ENCODE measurements at regions not wholly inside any gene's neighbourhood (a gene's known extent, or its start where the extent isn't known, plus 50 kb on each side); places are given as distances from the start of the nearest gene placed in this dataset.
"Not testable (repeated sequence)": the region's sequence is repeated elsewhere in the genome, so short reads cannot be mapped to it uniquely, and the experiment has no call there.

DNA sequence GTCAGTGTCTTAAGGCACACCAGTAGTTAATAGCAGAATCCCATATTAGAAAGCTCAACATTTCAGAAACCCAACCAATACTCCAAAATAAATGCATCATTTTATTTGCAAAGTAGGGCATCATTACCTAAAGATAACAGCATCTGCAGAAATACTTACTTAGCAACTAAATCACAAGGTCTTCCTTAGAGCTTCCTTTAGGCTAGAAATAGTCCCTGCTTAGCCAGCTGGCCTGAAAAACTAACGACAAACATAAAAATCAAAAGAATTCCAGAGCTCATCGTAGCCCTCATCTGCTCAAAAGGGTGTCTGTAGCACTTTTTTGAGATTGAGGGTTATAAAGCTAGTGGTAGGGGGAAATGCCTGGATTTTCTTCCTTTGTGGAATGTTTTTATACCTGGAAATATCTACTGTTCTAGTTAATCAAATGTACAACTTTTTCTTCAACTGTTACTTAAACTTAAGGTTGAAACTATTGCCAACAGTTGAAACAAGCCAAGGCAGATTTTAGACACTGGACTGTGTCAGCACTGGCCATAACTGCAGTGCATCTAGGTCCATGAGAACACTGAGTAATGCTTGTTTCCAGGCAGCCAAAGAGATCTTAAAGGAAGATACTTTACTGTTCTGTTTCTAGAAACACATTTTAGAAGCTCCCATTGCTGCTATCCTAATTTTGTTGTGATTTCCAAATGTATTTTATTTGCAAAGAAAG, 129.4 kb upstream of the RASA1 start:
- DNase-seq (ENCODE audit: low spot score) = no peak

DNA sequence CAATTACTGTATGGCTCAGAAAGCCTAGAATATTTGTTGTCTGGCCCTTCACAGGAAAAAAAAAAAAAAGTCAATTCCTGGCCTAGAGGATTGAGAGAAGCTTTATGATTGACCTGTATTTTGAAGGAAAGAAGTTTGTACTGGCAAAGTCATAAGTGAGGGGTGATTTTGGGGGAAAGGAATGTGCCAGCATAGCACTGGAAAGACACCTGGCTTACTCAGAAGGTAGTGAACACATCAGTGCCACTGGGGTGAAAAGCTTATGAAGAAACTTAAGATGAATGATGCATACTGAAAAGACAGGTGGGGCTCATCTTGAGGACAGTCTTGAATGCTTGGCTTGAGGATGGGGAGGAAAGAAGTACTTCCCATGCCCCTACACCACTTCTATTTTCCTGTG, 127.9 kb upstream of the RASA1 start:
- DNase-seq (ENCODE audit: low spot score) = no peak

DNA sequence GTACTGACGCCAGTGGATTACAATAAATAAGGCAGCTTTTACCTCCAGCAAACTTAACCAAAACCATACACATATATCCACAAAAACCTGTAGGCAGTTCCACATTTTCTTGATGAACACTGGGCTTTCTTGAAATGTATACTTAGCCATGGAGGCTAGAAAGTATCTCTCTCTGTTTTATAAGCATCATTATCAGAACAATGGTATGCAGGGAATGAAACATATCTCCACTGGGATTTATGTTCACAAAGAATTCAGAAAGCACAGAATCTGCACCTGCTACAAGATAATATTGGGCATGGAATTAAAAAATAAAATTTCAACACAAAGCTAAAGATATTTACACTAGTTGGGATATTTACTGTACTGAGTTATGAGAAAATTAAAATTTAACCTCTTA, 126.1 kb upstream of the RASA1 start:
- DNase-seq (ENCODE audit: low spot score) = no peak

DNA sequence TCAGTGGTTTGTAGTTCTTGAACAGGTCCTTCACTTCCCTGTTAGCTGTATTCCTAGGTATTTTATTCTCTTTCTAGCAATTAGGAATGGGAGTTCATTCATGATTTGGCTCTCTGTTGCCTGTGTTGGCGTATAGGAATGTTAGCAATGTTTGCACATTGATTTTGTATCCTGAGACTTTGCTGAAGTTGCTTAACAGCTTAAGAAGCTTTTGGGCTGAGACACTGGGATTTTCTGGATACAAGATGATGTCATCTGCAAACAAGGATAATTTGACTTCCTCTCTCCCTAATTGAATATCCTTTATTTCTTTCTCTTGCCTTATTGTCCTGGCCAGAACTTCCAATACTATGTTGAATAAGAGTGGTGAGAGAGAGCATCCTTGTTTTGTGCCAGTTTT, 121.8 kb upstream of the RASA1 start:
- not testable (repeated sequence) for DNase-seq (ENCODE audit: low spot score)

DNA sequence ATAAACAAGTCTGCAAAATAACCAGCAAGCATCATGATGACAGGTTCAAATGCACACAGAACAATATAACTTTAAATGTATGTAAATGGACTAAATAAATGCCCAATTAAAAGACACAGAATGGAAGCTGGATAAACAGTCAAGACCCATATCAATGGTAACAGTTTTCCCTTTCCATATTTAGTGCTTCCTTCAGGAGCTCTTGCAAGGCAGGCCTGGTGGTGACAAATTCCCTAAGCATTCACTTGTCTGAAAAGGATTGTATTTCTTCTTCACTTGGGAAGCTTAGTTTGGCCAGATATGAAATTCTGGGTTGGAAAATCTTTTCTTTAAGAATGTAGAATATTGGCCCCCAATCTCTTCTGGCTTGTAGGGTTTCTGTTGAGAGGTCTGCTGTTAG, 120.2 kb upstream of the RASA1 start:
- no peak for DNase-seq (ENCODE audit: low spot score)

DNA sequence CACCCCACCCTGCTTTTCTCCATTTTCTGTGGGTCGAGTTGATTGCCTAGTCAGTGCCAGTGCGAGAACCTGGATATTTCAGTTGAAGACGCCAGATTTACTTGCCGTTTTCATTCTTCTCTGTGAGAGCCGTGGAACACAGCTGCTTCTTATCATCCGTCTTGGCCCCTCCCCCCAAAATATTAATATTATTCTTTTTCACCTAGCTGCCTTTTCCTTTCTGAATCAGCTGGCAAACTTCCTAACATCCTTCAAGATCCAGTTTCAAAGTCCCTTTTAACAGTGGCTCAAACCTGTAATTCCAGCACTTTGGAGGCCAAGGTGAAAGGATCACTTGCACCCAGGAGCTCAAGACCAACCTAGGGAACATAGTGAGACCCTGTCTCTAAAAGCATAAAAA, 117.1 kb upstream of the RASA1 start:
- DNase-seq (ENCODE audit: low spot score) = no peak

DNA sequence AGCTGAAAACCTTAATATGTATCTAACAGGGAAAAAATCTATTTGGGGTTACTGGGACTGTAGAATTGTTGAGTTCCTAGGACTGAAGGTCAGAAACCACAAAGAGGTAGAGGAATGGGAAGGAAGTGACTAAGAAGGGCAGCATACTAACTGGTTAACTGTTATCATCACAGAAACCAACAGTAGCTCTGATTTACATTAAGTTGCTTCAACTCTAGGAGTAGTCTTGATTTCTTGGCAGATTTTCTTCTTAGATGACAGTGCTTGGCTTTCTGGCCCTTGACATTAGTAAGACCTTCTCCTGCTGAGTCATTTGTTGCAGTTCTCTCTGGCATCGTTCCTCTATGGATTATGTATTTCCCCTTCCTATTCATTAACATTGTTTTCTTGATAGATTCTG, 116.1 kb upstream of the RASA1 start:
- DNase-seq (ENCODE audit: low spot score) = no peak

DNA sequence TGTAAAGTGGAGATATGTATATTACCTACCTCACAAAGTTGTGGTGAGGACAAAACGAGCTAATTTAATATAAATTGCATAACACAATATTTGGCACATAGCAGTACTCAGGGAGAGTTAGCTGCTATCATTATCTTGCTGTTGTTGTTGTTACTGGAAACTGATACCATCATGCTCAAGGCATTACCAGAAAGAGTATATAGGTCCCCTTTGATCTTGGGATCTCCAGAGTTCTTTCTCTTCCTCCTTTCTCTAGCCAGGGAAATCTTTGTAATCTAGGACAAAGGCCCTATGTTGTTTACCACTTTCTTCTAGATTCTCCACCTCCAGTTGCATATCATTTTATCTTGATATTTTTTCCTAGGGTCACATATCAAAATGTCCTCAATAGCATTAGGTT, 114.8 kb upstream of the RASA1 start:
- no peak for DNase-seq (ENCODE audit: low spot score)

DNA sequence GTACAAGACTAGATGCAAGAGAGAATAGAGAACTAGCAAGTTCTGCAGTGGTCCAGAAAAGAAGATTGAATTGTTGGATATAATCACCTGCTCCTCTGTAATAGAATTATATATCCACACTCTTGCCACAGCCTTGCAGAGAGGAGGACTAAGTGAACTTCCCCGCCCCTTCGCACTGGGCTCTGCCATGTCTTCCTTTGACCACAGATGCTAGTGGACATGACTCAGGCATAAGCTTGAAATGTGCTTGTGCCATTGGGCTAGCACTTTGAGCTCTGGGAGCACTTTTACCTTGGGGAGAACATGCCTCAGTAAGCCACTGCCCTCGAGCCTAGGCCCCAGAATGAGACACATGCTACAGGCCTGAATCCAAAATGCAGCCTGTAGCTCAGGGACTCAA, 113.5 kb upstream of the RASA1 start:
- DNase-seq (ENCODE audit: low spot score) = no peak

DNA sequence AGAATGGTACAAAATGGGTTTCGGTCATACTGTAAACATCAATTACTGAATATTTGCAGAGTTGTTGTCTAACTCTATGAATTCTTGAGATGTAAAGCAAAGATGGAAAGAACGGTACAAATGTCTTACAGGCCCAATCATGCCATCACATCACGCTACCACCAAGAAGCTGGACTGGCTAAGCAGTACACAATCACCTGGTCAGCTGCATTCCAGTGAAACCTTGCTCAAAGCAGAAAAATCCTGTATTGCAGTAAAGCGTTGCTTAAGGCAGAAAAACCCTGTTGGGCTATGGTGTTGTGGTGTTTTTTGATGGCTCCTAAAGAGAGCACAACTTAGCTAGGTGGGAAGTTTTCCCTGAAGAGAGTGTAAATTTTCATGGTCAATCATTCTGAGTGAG, 112.6 kb upstream of the RASA1 start:
- no peak for DNase-seq (ENCODE audit: low spot score)

DNA sequence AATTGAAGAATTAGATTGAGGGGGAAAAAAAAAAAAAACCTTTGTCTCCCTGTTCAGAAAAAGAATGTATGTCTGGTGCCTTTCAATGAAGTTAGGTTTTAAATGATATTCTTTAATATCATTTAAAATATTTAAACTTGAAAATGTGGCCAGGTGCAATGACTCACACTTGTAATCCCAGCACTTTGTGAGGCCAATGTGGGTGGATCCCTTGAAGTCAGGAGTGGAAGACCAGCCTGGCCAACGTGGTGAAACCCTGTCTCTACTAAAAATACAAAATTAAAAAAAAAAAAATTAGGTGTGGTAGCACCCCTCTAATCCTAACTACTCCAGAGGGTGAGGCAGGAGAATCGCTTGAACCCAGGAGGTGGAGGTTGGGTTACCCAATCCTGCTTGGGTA, 111.1 kb upstream of the RASA1 start:
- DNase-seq (ENCODE audit: low spot score) = no peak

DNA sequence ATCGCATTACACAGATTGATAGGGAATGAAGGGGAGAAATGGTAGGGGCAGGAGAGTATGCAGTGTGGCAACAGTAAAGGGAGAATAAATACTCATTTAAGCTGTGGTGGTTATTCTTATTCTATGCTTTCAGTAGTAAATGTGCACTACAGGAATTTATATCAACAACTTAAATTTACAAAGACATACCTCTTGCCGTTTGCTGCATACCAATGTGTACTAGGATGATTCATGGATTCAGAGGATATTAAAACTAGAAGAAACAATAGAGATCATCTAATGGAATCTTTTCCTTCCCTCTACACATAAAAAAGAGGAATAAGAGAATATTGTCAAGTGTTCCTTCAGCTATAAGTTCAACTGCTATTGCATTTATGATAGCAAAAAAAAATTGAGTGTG, 103.3 kb upstream of the RASA1 start:
- no peak for DNase-seq (ENCODE audit: low spot score)

DNA sequence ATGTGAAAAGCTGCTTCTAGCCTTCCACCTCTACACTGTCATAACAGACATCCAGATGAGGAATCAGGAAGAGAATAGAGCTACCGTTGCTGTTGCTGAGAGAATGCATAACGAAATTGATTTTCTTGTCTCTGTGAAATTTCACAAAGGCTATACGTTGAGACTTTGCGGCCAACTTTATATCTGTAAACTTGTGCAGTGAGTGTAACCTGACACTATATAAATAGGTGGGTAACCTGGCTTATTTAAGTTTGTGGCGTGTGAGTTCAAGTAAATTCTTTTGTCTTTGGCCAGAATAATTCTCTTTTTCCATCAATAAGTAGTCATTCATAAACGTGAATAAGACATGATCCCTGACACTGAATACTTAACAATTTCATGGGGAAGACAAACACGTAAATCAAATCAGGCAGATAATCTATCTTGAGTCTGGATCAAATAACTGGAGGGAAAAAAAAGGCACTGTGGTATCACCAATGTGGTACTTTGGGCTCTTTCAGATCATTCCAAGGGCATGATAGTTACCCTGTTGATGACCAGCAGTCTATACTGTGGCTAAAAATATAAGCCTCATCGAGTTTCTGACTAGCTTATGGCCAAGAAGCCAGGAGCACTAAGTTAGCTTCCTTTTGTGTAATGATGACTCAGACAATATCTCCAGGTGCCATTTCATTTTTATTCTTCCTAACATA, 98.2 kb upstream of the RASA1 start:
- DNase-seq (ENCODE audit: low spot score) = no peak

DNA sequence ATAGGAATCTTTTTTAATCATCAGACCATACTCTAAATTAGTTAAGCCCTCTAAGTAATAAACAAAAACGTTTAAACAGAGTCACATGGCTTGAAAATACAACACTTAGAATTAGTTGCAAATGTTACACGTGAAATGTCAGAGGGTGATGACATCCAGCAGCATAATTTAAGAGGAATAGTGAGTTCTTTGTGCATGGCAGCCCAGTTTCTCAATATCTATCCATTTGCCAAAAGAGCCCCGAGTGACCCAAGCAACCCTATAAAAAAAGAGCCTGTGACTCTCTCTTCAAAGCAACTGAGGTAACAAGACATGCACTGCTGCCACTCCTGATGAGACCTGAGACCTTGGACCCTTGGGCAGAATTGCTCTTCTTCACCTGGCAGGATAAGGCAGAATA, 96.9 kb upstream of the RASA1 start:
- no peak for DNase-seq (ENCODE audit: low spot score)

DNA sequence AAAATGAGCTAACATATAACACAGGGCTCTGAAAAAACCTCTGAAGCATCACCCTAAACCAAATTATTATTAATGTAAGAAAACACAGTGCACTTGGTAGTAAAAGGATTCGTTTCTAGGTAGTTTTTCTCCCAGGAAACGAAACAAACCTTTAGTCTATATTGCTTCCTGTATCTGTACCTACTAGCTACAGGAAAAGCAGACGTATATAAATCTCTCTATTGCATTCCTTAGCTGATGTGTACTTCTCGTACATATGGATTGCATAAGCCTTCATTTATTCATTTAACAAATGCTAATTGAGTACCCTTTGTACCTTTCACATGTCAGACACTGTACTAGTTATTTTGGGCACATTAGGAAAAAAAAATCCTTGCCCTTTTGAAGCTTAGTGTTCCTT, 85.0 kb upstream of the RASA1 start:
- DNase-seq (ENCODE audit: low spot score) = no peak

DNA sequence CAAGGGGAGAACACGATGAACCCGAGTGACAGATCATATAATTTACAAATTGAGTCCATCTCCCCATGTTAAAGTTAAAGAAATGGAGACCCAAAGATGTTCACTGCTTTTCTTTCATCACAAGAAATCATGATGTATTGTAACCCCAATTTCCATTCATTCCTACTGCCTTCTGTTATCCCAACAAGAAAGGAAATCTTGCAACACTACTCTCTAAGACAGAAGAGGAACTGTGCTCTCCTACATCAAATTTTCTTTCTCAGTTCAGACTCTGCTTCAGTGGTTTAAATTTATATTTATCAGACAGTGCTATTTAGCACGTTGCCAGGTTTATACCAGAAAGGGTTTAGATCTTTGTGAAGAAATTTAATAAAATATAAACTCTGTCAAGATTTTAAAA, 83.8 kb upstream of the RASA1 start:
- DNase-seq (ENCODE audit: low spot score) = no peak

DNA sequence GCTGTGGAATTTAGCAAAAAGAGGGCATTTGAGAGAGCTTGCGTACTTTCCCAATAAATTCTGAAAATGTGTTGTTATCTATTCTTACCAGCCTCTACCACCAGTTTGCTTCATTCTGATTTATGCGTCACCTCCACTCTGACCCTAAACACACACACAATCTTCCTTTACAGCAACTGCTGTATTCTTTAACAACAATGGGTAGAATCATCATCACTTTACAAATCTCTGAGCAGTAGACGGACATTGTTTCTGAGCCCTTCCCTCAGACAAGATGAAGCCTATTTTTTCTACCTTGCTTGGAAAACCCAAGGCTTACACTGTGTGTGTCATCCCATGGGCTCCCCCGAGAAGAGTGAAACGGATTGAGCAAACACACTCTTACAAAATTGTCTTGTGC, 83.1 kb upstream of the RASA1 start:
- DNase-seq (ENCODE audit: low spot score) = no peak

DNA sequence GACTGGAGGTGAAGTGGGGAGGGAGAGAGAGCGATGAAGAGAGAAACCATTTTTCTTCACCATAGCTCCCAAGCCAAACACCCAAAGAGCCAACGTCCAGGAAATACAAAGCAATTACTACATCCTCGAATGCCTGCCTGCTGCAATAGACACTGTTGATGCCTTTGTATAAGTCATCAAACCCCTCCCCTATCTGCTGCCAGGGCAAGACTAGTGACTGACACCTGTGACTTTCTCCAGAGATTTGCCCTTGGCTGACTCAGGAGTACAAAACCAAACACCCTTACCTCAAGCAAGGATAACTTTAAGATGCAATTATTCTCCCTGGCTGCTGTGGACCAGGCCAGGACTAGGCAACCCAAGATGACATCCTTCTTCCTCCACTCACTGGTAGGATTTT, 81.8 kb upstream of the RASA1 start:
- no peak for DNase-seq (ENCODE audit: low spot score)

DNA sequence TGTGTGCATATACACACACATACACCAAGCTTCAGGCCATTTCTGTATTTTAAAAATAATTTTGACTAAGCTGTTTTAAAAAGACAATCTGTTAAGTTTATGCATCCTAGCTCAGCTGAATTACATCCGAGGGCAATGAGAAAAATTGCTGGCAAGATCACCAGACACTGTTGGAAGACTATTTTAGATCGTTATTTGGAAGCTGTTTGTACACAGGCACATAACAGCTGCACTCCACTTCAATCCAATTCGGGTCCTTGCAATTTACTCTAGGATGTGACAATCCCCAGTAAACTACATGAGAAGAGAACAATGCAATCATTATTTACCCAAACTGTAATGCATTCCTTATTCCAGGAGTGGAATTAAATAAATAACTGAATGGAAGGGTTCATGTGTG, 79.3 kb upstream of the RASA1 start:
- DNase-seq (ENCODE audit: low spot score) = peak; percentile 36

DNA sequence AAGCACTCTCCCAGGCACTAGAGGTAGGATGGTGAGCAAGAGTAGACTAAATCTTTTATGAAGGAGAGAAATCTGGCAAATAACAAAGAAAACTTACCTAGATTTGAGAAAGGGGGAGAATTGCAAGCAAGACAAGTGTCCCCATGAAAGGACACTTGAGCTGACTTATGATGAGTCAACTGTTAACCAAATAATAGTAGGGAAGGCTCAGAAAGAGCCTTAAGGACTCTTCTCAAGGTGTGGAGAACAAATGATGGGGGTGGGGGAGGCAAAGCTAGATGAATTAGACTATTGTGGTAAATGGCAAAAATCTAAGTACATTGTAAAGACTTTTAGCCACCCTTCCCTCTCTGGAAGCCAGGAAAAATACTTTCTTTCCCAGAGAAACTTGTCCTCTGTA, 77.6 kb upstream of the RASA1 start:
- no peak for DNase-seq (ENCODE audit: low spot score)

DNA sequence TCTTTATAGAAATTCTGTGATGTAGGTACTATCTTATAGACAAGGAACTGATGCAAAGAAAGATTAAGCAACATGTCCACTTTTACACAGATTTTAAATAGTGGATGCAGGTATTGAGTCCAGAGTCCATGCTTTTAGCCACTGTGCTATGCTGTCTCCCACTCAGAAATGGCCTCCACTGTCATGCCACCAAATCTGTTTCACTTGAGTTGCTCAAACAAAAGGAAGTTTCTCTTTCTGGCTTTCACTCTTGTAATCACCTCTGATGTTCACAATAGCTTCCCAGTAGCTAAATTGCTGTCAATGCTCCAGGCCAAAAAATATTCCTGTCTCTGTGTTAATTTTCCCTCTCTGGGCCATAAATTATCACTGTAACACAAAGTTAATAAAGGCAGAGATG, 77.0 kb upstream of the RASA1 start:
- DNase-seq (ENCODE audit: low spot score) = no peak

DNA sequence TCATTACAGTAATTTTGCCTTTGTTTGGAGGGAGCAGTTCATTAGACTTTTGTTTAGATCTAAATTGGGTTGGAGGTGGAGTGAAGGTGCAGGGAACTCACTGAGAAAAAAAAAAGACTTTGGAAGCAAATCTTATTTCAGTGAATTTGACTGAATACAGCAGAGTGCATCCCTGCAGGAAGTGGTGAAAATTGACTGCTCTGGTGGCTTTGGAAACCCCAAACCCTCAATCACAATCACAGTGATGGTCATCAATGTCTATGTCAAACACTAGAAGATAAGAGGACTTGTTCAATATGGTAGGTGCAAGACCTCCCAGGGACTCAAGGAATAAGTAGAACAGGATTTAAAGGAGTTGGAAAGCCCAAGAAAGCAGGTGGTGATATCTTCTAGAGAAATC, 76.0 kb upstream of the RASA1 start:
- no peak for DNase-seq (ENCODE audit: low spot score)

DNA sequence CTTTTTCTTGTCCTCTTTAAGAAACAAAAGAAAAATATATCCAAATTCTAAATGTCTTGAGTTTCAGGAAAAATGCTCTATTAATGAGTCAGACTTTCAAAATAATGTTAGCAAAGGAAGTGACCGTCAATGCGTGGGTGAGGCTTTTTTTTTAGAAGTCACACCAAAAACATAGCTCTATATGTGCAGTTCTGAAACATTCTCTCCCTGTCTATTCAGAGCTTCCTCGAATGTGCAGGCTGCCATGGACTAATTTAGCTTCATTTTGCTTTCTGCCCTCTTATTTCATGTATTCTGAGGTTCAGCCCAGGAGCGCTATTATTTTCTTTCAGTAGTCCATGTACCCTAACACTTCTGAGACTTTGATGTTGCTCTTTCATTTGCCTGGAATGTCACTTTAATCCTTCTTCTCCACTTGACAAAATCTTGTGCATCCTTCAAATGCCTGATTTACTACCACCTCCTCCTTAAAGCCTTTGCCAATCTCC, 72.5 kb upstream of the RASA1 start:
- peak; percentile 47 for DNase-seq (ENCODE audit: low spot score)

DNA sequence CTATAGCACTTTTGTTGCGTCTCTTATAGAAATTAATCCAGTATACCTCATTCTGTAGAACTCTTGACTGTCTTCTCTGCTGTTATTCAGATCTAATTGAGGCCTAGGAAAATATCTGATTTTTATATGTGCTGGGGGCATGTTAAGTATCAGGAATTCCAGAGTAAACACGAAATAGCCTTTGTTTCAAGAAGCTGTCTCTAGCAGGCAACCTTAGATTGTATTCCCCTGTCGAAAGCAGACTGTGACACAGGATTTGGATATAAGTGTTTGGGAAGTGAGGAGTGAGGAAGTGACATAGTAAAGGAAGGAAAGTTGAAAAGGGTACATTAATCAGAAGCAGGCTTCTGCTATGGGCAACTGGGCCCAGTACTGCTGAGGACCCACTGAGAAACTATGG, 72.1 kb upstream of the RASA1 start:
- DNase-seq (ENCODE audit: low spot score) = no peak
